Esophagus muscularis mucosa (tissue), 4 donors: ENCODE measurements at regions not wholly inside any gene's neighbourhood (a gene's known extent, or its start where the extent isn't known, plus 50 kb on each side); places are given as distances from the start of the nearest gene placed in this dataset.

Source experiments
- CTCF ChIP-seq, 3 experiments: fragments of 200-600 bp in 2 of 3; fragments of 450-650 bp in 1 of 3; sonication (generic) in 2 of 3; IDR thresholded peaks; one replicate each; pipeline ENCODE4 v1.5.1; 2017 to 2019; ENCODE audit warnings: antibody characterized with exemption in 3 of 3, mild to moderate bottlenecking in 2 of 3, moderate library complexity in 1 of 3
- EP300 ChIP-seq: sonication (generic); formaldehyde crosslinking; IDR thresholded peaks from one replicate; pipeline ENCODE4 v1.6.1; 2017; ENCODE audit warnings: antibody characterized with exemption
- POLR2A ChIP-seq: fragments of 450-650 bp; IDR thresholded peaks from one replicate; pipeline ENCODE4 v1.6.1; 2017; ENCODE audit warnings: antibody characterized with exemption, moderate library complexity, mild to moderate bottlenecking, low read depth
- POLR2AphosphoS5 ChIP-seq, 2 donors: sonication (generic); formaldehyde crosslinking; IDR thresholded peaks; one replicate each; pipeline ENCODE4 v1.6.1; 2017; ENCODE audit warnings: antibody characterized with exemption in 2 of 2

GRCh38 chr12:124075841-124076240 lies 102.8 kb downstream of the ZNF664 start:
- TF ChIP-seq CTCF (IDR thresholded peaks at IDR 0.05): no peak
- TF ChIP-seq POLR2A: no peak
- no peak for TF ChIP-seq POLR2AphosphoS5 (IDR thresholded peaks at IDR 0.05)
- no peak for TF ChIP-seq EP300
